Stomach (tissue), 4 donors: ENCODE measurements at regions not wholly inside any gene's neighbourhood (a gene's known extent, or its start where the extent isn't known, plus 50 kb on each side); places are given as distances from the start of the nearest gene placed in this dataset.

Experiments
- CTCF ChIP-seq, 7 experiments: fragments of 450-650 bp in 4 of 7; fragments of 200-600 bp in 3 of 7; sonication (generic) in 3 of 7; IDR thresholded peaks; one replicate each; pipeline ENCODE4 v1.5.1; 2016 to 2019; ENCODE audit warnings: antibody characterized with exemption in 7 of 7, control low read depth in 2 of 7, mild to moderate bottlenecking in 1 of 7
- POLR2A ChIP-seq, 4 donors: fragments of 450-650 bp; IDR thresholded peaks; one replicate each; pipeline ENCODE4 v1.6.1; 2016; ENCODE audit warnings: antibody characterized with exemption in 4 of 4, control low read depth in 2 of 4, mild to moderate bottlenecking in 1 of 4, moderate library complexity in 1 of 4

DNA sequence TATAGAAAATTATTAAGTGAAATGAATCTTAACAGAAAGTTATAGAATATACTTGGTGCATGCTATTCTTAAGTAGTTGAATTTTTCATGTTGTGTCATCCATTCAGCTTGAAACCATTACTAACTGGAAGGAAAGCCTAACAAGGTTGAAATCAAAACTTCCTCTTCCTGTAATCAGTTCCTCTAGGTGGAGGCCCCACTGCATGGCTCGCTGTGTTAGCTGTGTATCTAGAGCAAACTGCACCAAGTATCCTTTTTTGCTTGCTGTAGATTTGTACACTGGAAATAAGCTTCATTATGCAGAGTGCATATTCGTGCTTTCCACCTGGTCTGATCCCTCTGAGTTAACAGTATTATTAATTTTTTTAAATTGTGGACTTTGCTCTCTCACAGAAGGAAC is 1146.1 kb downstream of the EFNB2 start:
- no peak for TF ChIP-seq CTCF (IDR thresholded peaks at IDR 0.05)
- TF ChIP-seq POLR2A (IDR thresholded peaks at IDR 0.05) = no peak
